IPS DF 19.7 (cell line): ENCODE measurements at regions not wholly inside any gene's neighbourhood (a gene's known extent, or its start where the extent isn't known, plus 50 kb on each side); places are given as distances from the start of the nearest gene placed in this dataset.
A peak's percentile ranks its signal among the peaks of the same experiment; 100 is the strongest.

ENCODE experiments used
- DNase-seq: peaks from one replicate; pipeline ENCODE4 v3.0.0-alpha.2; 2013; ENCODE audit warnings: low read depth, low spot score

- DNase-seq = no peak
Measured at GRCh38 chr19:29323440-29324290, 110.7 kb upstream of the UQCRFS1 start.

- no peak for DNase-seq
Measured at GRCh38 chr19:29324291-29324680, 111.3 kb upstream of the UQCRFS1 start.

DNA sequence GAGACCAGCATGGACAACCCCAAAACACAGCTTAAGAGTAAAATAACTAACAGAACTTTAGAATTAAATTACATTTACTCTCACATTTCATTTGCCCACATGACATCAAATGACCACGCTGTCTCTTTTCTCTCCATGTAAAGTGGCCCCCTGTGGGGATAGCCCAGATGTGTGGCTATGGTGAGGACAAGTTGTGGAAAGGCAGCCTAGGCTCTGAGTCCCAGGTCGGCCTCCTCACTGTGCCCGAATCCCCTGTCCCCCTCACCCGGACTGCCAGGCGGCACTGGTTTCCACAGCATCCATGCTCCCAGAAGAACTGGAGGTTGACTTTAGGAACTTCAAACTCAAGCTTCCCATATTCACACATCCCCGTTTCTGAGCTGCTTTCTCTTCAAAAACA, 111.8 kb upstream of the UQCRFS1 start:
- no peak for DNase-seq

DNA sequence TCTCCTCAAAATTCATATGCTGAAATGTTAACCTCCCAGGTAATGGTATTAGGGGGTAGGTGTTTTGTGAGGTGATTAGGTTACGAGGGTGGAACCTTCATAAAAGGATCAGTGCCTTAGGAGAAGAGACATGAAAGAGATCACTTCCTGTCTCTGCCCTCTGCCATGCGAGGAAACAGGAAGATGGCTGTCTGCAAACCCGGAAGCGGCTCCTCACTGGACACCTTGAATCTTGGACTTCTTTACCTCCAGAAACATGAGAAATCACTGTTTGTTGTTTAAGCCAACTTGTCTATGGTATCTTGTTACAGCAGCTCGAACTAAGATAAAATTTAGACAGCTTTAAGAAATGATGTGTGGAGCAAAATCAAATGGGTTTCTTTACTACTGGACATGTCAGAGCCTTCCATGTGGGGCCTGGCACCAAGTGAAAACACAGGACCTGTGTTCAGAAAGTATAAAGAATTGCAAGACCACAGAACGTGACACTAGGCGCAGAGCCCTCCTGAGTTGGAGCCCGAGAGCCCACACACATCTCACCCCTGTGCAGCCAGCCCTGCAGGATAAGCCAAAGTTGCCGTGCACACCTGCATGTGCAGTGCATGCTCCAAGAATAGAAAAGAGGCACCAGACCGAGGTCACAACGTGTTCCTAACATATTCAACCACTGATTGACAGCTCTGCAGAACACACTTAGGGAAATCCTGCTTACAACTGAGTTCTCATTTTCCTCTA, 112.5 kb upstream of the UQCRFS1 start:
- no peak for DNase-seq

DNA sequence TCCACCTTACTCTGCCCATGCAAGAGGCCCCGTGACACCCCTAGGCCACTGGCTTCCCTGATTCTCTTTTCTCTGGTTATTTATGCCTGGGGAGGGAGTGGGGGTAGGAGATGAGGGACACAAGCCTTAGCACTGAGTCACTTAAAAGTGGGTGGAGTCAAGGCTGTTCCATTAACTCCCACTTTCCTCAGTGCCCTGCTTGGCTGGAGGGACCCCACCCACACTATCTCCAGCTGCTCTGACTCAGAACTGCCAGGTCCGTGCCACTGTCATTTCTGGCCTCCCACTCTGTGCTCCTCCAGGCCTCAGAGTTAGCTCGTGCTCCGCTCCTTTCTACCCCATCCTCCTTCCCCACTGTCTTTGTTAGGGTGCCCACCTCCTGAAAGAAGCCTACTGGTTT, 113.4 kb upstream of the UQCRFS1 start:
- DNase-seq = no peak

DNA sequence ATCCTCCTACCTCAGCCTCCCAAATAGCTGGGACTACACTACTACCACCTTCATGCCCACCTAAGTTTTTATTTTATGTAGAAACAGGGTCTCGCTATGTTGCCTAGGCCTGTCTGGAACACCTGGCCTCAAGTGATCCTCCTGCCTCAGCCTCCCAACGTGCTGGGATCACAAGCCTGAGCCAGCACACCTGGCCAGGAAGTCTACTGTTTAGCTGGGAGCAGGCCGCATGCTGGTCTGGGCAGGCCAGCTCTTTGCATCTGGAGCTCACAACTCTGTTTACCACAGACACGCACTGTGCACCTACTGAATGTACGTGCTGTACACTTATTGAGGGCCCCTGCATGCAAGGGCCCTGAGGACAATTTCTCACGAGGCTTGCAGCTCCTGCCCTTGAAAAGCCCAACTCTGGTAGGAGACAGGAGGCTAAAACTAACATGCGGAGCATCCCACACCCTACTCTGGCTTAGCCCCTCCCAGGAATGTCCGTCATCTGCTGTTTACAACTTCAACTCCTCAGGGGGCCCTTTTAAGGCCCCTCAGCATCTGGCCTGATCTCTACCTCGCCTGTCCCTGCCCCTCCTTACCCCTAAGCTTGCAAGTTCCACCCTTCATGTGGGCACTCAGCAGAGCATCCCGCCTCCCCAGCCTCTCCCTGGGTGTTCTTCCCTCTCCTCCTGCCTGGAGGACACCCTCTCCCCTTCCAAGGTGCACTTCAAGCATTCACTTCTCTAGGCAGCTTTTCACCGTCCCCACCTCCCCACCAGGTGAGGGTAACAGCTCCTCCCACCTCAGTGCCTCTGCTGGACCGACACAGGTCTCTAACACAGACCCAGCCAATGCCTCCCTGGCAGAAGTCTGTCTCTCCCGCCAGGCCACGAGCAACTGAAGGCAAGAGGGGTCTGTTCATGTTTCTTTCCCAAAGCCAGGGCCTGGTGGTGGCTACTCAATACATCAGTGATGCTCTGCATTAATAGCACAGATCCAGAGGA, 114.2 kb upstream of the UQCRFS1 start:
- DNase-seq = no peak

- no peak for DNase-seq
Measured at GRCh38 chr19:29328586-29328985, 115.6 kb upstream of the UQCRFS1 start.

DNA sequence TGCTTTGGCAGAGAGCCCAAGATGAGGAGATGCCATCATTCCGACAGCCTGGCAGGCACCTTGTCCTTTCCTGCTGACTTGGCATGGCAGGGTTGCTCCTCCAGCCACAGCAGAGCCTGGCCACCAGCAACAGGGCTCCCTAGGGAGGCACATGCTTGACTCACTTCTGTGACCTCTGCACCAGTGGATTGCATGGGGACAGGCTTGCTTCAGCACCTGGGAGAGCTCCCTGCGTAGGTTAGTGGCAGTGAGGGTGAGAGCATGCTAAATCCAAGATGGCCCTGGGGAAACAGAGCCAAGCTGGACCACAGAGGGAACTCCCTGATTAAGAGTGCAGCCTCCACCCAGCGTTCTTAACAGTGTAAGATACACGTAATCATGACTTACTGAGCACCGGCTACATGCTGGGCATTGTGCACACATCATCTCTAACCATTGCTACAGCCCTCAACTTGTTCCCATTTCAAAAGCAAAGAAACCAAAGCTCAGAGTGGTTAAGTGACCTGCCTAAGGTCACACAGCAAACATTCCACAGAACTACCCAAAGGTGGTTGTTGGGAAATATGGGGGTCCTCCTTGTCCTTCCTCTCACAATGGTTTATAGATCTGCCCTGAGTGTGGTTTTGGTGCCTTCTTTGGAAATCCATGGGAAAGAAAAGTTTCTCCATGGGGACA, 116.6 kb upstream of the UQCRFS1 start:
- peak; percentile 25 for DNase-seq

GRCh38 chr19:29336425-29336824, 123.5 kb upstream of the UQCRFS1 start:
- no peak for DNase-seq

DNA sequence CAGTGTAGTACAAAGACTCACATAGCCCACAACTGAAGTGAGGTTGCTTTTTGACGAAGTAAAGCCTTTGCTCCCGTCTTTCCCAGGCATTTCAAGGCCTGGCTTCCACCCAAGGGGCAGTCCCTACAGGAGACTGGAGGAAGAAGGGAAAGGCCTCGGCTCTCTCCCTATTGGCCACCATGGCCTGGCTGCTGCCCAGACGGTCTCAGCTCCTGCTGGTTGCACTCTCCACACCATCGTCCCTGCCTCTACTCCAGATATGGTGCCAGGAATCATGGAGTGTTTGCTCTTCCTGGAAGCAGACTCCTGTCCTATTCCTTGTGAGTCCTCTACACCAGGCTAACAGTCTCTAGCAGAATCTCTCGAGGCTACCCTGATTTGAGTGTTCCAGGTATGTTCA, 124.1 kb upstream of the UQCRFS1 start:
- DNase-seq = no peak

GRCh38 chr19:29338480-29338879, 125.5 kb upstream of the UQCRFS1 start:
- DNase-seq = no peak

- DNase-seq = no peak
Measured at GRCh38 chr19:29342721-29343120, 129.8 kb upstream of the UQCRFS1 start.

DNA sequence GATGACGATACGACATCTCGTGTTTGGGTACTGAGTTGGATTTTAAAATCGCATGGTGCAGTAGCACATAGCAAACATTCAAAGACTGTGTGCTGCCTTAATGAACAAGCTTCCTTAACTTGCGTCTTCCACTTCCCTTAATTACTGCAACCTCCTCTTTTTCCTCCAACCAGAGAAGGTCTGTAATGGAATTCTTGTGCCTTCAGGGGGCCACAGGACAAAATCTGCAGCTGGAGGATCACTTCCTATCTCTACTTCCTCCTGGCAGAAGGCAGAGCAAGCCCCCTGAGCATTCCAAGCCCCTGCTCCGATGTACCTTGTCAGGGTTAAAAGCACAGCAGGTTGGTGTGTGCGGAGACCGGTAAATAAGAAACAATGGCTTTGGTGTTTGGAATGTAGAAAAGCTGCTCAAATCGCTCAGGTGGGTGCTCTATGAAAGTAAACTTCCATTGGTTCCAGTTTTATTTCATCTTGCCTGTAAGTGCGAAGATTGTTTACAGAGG, 151.3 kb upstream of the UQCRFS1 start:
- no peak for DNase-seq

GRCh38 chr19:29364999-29365398, 152.0 kb upstream of the UQCRFS1 start:
- DNase-seq = no peak

GRCh38 chr19:29365836-29366417, 153.0 kb upstream of the UQCRFS1 start:
- no peak for DNase-seq

DNA sequence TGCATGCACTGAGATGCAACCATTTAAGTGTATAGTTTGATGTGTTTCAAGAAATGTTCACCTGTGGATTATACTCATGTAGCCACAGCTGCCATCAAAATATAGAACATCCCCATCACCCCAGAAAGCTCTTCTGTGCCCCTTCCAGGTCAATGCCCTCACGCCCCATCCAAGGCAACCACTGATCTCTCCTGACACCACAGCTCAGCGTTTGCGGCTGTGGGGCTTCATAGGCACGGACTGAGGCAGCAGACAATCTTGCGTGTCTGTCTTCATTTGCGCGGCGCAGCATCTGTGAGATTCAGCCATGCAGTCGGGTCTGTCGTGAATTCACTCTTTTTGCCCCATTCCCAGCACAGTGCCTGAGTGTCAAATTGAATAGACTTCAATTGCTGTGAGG, 153.8 kb upstream of the UQCRFS1 start:
- DNase-seq = no peak

DNA sequence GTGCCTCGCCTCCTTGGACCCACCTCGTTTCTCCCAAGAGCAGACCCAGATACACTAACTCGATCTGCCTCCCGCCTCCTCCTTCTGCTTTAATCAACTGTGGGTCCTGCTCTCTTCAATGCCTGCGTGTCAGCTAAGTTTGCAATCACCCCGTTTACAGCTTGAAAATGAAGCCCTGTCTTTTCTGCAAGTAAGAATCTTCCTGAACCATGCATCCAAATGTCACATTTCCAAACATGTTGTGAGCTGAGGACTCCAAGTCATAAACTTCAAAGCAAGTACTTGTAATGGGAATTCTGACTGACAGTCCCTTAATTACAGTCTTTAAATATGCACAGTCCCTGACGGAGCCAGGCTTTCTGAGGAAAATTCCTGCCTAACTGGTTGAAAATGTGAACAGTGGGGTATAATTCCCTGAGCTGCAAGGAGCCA, 154.9 kb upstream of the UQCRFS1 start:
- no peak for DNase-seq

DNA sequence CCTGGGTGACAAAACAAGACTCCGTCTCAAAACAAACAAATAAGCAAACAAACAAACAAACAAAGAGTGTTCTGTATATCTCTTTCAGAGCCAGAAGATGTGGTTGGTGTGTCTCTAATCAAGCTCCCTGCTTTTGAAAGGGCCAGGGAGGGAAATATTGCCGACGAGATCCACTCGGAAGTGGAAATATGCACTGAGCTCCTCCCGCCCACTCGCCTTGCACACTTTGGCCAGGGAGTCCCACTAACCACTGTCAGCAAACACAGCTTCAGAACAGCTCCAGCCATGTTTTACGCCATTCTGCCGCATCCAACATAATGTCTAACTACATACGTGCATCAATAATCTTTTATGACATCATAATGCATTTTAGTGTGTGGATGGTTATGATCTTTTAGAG, 155.5 kb upstream of the VSTM2B start:
- no peak for DNase-seq

DNA sequence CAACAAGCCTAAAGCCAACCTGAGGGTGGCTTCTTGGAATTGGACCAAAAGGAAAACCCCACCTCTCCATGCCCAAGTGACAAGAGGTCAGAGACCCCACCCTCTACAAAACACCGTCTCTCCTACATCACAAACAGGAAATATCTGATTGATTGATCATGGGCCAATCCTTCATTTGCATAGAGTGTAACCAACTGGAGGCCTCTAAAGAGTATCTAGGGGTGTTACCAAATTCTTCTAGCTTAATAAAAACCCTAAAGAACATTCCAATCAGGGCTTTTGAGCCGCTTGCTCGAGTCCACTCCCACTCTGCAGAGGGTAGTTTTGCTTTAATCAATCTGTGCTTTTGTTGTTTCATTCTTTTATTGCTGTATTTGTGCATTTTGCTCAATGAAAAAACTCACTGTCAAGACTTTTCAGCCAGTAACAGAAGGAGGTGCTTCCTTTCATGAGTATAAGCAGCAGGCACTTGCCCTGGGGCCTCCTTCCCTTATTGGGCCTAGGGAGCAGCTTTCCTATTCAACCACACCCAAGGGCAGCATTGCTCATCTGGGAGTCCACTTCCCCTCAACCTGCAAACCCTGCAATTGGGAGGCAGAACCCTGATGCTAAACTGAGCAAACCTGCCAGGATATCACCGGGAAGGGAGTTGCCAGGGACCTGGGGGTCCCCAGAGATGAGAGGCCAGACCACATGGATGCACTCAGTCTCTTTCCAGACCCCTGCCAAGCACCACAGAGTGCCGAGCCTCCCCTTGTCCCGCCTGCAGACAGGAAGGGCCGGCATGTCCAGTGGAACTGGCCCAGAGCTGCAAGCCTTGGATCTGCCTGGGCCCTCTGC, 154.3 kb upstream of the VSTM2B start:
- DNase-seq = no peak

DNA sequence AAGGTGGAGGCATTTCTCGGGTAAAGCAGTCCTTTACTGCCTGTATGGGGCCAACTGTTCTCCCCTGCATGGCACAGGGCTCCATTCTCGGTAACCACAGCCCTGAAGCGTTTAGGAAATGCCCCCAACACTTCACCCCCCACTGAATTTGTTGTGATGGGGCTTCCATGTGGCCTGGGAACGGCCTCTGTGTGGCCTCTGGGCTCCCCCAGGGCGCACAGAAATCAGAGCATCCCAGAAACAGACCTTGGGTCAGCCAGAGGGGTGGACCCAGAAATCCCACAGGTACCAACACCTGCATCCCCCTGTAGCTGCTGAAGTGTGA, 153.7 kb upstream of the VSTM2B start:
- DNase-seq = no peak
